GM23338 (cell line): ENCODE measurements at regions not wholly inside any gene's neighbourhood (a gene's known extent, or its start where the extent isn't known, plus 50 kb on each side); places are given as distances from the start of the nearest gene placed in this dataset.

Experiments used
- ATAC-seq: fragments of 200-7000 bp; cut with Tn5 transposase; 3 replicates; pipeline ENCODE4 v1.9.1; 2020
- DNase-seq: peaks from one replicate; pipeline ENCODE4 v3.0.0-alpha.2; 2015; ENCODE audit warnings: low spot score
- H2AFZ ChIP-seq: fragments of 200-600 bp; sonication (generic); 2 replicates; pipeline ENCODE4 v1.8.0; 2016; ENCODE audit warnings: antibody characterized with exemption, mild to moderate bottlenecking, moderate library complexity
- H3F3A ChIP-seq: fragments of 200-600 bp; sonication (generic); replicated peaks from 2 replicates; pipeline ENCODE4 v1.8.0; 2017; ENCODE audit warnings: antibody characterized with exemption, mixed run types, low read depth
- H3K27ac ChIP-seq: fragments of 200-600 bp; sonication (generic); 2 replicates; pipeline ENCODE4 v1.6.1; 2016; ENCODE audit warnings: low read depth
- H3K27me3 ChIP-seq: fragments of 200-600 bp; sonication (generic); 2 replicates; pipeline ENCODE4 v1.8.0; 2016; ENCODE audit warnings: mild to moderate bottlenecking, mixed run types, moderate library complexity; ENCODE audit not compliant: insufficient read depth
- H3K36me3 ChIP-seq: fragments of 200-600 bp; sonication (generic); 2 replicates; pipeline ENCODE4 v1.8.0; 2016; ENCODE audit warnings: mild to moderate bottlenecking; ENCODE audit not compliant: insufficient read depth
- H3K4me1 ChIP-seq: fragments of 200-600 bp; sonication (generic); 2 replicates; pipeline ENCODE4 v1.8.0; 2016; ENCODE audit warnings: mild to moderate bottlenecking, moderate library complexity; ENCODE audit not compliant: insufficient read depth
- H3K4me2 ChIP-seq: fragments of 200-600 bp; sonication (generic); 2 replicates; pipeline ENCODE4 v1.7.1; 2017; ENCODE audit warnings: mixed run types
- H3K4me3 ChIP-seq: fragments of 200-600 bp; sonication (generic); 2 replicates; pipeline ENCODE4 v1.6.1; 2016; ENCODE audit warnings: mixed run types
- H3K79me2 ChIP-seq: fragments of 200-600 bp; sonication (generic); replicated peaks from 2 replicates; pipeline ENCODE4 v1.8.0; 2017; ENCODE audit warnings: mild to moderate bottlenecking; ENCODE audit not compliant: insufficient read depth
- H3K9me2 ChIP-seq: fragments of 200-600 bp; sonication (generic); 2 replicates; pipeline ENCODE4 v1.8.0; 2017; ENCODE audit not compliant: insufficient read depth
- H4K20me1 ChIP-seq: fragments of 200-600 bp; sonication (generic); replicated peaks from 2 replicates; pipeline ENCODE4 v1.8.0; 2017; ENCODE audit warnings: mild to moderate bottlenecking; ENCODE audit not compliant: insufficient read depth
- H3K27ac Mint-ChIP-seq: 2 replicates; pipeline ENCODE4 v1.8.0; 2020; ENCODE audit warnings: inconsistent platforms, mild to moderate bottlenecking, moderate library complexity, mixed read lengths
- H3K27me3 Mint-ChIP-seq: 3 replicates; pipeline ENCODE4 v1.8.0; 2022; ENCODE audit warnings: low read depth, mild to moderate bottlenecking, moderate library complexity, mixed read lengths, inconsistent platforms; ENCODE audit not compliant: insufficient read depth, poor library complexity
- H3K36me3 Mint-ChIP-seq: 3 replicates; pipeline ENCODE4 v1.8.0; 2021; ENCODE audit warnings: low read depth, mild to moderate bottlenecking, inconsistent platforms, moderate library complexity, mixed read lengths
- H3K4me1 Mint-ChIP-seq: 3 replicates; pipeline ENCODE4 v1.8.0; 2020; ENCODE audit warnings: mild to moderate bottlenecking, inconsistent platforms, mixed read lengths
- H3K4me3 Mint-ChIP-seq: 3 replicates; pipeline ENCODE4 v1.8.0; 2021; ENCODE audit warnings: moderate library complexity, mild to moderate bottlenecking, inconsistent platforms, mixed read lengths
- H3K9me3 Mint-ChIP-seq: 3 replicates; pipeline ENCODE4 v1.8.0; 2020; ENCODE audit warnings: moderate library complexity, mild to moderate bottlenecking, inconsistent platforms, mixed read lengths
- CREB1 ChIP-seq: fragments of 250-450 bp; sonication (Bioruptor Pico); IDR thresholded peaks from 2 replicates; pipeline ENCODE4 v1.5.0; 2020; ENCODE audit warnings: low read depth, mild to moderate bottlenecking, moderate library complexity
- EZH2 ChIP-seq: fragments of 200-600 bp; sonication (generic); IDR thresholded peaks from one replicate; pipeline ENCODE4 v1.8.0; 2017; ENCODE audit warnings: antibody characterized with exemption, mild to moderate bottlenecking, low read depth; ENCODE audit not compliant: unreplicated experiment
- EZH2phosphoT487 ChIP-seq: fragments of 200-600 bp; sonication (generic); IDR thresholded peaks from one replicate; pipeline ENCODE4 v1.8.1; 2018; ENCODE audit warnings: antibody characterized with exemption; ENCODE audit not compliant: unreplicated experiment
- JUNB ChIP-seq: IDR thresholded peaks from one replicate; pipeline ENCODE4 v1.6.1; 2016; ENCODE audit warnings: antibody characterized with exemption; ENCODE audit not compliant: unreplicated experiment
- NANOG ChIP-seq: IDR thresholded peaks from 2 replicates; pipeline ENCODE4 v1.6.1; 2016; ENCODE audit warnings: antibody characterized with exemption, borderline replicate concordance
- POLR2AphosphoS5 ChIP-seq: IDR thresholded peaks from 2 replicates; pipeline ENCODE4 v1.6.1; 2016; ENCODE audit warnings: antibody characterized with exemption, low read depth
- STAT1 ChIP-seq: IDR thresholded peaks from one replicate; pipeline ENCODE4 v1.6.1; 2016; ENCODE audit warnings: antibody characterized with exemption; ENCODE audit not compliant: unreplicated experiment
- ZNF114 ChIP-seq: fragments of 250-450 bp; sonication (Bioruptor Pico); IDR thresholded peaks from 2 replicates; pipeline ENCODE4 v1.5.0; 2020; ENCODE audit warnings: mild to moderate bottlenecking, moderate library complexity
- ZNF331 ChIP-seq: fragments of 250-450 bp; sonication (Bioruptor Pico); IDR thresholded peaks from 2 replicates; pipeline ENCODE4 v1.5.0; 2020; ENCODE audit warnings: low read depth, mild to moderate bottlenecking, moderate library complexity
- TF ChIP-seq, protein P1 (sequence below): IDR thresholded peaks from one replicate; pipeline ENCODE4 v1.6.1; 2018; ENCODE audit warnings: antibody characterized with exemption; ENCODE audit not compliant: unreplicated experiment
- TF ChIP-seq, protein P2 (sequence below): IDR thresholded peaks from 2 replicates; pipeline ENCODE4 v1.6.1; 2016; ENCODE audit warnings: antibody characterized with exemption
- TF ChIP-seq, protein P3 (sequence below), 2 experiments: fragments of 200-600 bp in 1 of 2; sonication (generic) in 1 of 2; conservative IDR thresholded peaks; 2 replicates each; pipeline versions ENCODE4 v1.5.1 to v1.6.1; 2016 to 2017; ENCODE audit warnings: antibody characterized with exemption in 2 of 2, low read depth in 2 of 2, mild to moderate bottlenecking in 2 of 2, moderate library complexity in 1 of 2
- TF ChIP-seq, protein P4 (sequence below): fragments of 250-450 bp; sonication (Bioruptor Pico); IDR thresholded peaks from 2 replicates; pipeline ENCODE4 v1.5.0; 2020; ENCODE audit warnings: mild to moderate bottlenecking, moderate library complexity

DNA sequence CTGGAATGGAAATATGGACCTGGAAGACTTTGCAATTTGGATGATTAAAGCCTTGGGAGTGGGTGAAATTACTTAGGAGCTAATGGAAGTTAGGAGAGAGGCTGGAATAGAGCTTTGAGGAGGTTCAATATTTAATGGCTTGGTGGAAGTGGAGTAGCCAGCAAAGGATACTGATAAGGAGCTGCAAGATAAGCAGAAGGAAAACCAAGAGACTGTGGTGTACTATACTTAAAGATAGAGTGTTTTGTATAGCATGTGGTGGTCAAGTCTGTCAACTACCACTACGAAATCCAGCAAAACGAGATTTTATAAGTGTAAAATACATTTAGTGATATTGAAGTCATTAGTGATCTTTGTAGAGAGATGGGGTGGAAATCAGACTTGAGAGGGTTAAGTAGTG, 54.0 kb upstream of the TMLHE start:
- no peaks in the 10 kb centered on the region; the same call in 1 of the 2 replicates for H3K4me1 ChIP-seq
- H2AFZ ChIP-seq, result no peak overlapping the region
- no peak overlapping the region for H3K27ac Mint-ChIP-seq
- no peaks in the 10 kb centered on the region for H4K20me1 ChIP-seq
- no peak for TF ChIP-seq NANOG
- no peak for TF ChIP-seq EZH2
- TF ChIP-seq ZNF331 (CRISPR knock-in tag), result no peak
- TF ChIP-seq JUNB, result no peak
- no peak for TF ChIP-seq POLR2AphosphoS5
- TF ChIP-seq, protein P1, sequence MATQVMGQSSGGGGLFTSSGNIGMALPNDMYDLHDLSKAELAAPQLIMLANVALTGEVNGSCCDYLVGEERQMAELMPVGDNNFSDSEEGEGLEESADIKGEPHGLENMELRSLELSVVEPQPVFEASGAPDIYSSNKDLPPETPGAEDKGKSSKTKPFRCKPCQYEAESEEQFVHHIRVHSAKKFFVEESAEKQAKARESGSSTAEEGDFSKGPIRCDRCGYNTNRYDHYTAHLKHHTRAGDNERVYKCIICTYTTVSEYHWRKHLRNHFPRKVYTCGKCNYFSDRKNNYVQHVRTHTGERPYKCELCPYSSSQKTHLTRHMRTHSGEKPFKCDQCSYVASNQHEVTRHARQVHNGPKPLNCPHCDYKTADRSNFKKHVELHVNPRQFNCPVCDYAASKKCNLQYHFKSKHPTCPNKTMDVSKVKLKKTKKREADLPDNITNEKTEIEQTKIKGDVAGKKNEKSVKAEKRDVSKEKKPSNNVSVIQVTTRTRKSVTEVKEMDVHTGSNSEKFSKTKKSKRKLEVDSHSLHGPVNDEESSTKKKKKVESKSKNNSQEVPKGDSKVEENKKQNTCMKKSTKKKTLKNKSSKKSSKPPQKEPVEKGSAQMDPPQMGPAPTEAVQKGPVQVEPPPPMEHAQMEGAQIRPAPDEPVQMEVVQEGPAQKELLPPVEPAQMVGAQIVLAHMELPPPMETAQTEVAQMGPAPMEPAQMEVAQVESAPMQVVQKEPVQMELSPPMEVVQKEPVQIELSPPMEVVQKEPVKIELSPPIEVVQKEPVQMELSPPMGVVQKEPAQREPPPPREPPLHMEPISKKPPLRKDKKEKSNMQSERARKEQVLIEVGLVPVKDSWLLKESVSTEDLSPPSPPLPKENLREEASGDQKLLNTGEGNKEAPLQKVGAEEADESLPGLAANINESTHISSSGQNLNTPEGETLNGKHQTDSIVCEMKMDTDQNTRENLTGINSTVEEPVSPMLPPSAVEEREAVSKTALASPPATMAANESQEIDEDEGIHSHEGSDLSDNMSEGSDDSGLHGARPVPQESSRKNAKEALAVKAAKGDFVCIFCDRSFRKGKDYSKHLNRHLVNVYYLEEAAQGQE, result no peak
- TF ChIP-seq CREB1 (CRISPR knock-in tag), result no peak
- TF ChIP-seq STAT1, result no peak
- no peak for TF ChIP-seq ZNF114 (CRISPR knock-in tag)
- TF ChIP-seq, protein P2, sequence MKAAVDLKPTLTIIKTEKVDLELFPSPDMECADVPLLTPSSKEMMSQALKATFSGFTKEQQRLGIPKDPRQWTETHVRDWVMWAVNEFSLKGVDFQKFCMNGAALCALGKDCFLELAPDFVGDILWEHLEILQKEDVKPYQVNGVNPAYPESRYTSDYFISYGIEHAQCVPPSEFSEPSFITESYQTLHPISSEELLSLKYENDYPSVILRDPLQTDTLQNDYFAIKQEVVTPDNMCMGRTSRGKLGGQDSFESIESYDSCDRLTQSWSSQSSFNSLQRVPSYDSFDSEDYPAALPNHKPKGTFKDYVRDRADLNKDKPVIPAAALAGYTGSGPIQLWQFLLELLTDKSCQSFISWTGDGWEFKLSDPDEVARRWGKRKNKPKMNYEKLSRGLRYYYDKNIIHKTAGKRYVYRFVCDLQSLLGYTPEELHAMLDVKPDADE, result no peak
- TF ChIP-seq, protein P3, sequence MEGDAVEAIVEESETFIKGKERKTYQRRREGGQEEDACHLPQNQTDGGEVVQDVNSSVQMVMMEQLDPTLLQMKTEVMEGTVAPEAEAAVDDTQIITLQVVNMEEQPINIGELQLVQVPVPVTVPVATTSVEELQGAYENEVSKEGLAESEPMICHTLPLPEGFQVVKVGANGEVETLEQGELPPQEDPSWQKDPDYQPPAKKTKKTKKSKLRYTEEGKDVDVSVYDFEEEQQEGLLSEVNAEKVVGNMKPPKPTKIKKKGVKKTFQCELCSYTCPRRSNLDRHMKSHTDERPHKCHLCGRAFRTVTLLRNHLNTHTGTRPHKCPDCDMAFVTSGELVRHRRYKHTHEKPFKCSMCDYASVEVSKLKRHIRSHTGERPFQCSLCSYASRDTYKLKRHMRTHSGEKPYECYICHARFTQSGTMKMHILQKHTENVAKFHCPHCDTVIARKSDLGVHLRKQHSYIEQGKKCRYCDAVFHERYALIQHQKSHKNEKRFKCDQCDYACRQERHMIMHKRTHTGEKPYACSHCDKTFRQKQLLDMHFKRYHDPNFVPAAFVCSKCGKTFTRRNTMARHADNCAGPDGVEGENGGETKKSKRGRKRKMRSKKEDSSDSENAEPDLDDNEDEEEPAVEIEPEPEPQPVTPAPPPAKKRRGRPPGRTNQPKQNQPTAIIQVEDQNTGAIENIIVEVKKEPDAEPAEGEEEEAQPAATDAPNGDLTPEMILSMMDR (conservative IDR thresholded peaks at IDR 0.05; ENCODE audit: low read depth in 2 of 2), result no peak
- TF ChIP-seq, protein P4, sequence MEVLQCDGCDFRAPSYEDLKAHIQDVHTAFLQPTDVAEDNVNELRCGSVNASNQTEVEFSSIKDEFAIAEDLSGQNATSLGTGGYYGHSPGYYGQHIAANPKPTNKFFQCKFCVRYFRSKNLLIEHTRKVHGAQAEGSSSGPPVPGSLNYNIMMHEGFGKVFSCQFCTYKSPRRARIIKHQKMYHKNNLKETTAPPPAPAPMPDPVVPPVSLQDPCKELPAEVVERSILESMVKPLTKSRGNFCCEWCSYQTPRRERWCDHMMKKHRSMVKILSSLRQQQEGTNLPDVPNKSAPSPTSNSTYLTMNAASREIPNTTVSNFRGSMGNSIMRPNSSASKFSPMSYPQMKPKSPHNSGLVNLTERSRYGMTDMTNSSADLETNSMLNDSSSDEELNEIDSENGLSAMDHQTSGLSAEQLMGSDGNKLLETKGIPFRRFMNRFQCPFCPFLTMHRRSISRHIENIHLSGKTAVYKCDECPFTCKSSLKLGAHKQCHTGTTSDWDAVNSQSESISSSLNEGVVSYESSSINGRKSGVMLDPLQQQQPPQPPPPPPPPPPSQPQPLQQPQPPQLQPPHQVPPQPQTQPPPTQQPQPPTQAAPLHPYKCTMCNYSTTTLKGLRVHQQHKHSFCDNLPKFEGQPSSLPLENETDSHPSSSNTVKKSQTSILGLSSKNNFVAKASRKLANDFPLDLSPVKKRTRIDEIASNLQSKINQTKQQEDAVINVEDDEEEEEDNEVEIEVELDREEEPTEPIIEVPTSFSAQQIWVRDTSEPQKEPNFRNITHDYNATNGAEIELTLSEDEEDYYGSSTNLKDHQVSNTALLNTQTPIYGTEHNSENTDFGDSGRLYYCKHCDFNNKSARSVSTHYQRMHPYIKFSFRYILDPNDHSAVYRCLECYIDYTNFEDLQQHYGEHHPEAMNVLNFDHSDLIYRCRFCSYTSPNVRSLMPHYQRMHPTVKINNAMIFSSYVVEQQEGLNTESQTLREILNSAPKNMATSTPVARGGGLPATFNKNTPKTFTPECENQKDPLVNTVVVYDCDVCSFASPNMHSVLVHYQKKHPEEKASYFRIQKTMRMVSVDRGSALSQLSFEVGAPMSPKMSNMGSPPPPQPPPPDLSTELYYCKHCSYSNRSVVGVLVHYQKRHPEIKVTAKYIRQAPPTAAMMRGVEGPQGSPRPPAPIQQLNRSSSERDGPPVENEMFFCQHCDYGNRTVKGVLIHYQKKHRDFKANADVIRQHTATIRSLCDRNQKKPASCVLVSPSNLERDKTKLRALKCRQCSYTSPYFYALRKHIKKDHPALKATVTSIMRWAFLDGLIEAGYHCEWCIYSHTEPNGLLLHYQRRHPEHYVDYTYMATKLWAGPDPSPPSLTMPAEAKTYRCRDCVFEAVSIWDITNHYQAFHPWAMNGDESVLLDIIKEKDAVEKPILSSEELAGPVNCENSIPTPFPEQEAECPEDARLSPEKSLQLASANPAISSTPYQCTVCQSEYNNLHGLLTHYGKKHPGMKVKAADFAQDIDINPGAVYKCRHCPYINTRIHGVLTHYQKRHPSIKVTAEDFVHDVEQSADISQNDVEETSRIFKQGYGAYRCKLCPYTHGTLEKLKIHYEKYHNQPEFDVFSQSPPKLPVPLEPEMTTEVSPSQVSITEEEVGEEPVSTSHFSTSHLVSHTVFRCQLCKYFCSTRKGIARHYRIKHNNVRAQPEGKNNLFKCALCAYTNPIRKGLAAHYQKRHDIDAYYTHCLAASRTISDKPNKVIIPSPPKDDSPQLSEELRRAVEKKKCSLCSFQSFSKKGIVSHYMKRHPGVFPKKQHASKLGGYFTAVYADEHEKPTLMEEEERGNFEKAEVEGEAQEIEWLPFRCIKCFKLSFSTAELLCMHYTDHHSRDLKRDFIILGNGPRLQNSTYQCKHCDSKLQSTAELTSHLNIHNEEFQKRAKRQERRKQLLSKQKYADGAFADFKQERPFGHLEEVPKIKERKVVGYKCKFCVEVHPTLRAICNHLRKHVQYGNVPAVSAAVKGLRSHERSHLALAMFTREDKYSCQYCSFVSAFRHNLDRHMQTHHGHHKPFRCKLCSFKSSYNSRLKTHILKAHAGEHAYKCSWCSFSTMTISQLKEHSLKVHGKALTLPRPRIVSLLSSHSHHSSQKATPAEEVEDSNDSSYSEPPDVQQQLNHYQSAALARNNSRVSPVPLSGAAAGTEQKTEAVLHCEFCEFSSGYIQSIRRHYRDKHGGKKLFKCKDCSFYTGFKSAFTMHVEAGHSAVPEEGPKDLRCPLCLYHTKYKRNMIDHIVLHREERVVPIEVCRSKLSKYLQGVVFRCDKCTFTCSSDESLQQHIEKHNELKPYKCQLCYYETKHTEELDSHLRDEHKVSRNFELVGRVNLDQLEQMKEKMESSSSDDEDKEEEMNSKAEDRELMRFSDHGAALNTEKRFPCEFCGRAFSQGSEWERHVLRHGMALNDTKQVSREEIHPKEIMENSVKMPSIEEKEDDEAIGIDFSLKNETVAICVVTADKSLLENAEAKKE (CRISPR knock-in tag), result no peak
- TF ChIP-seq EZH2phosphoT487, result no peak
- H3K4me2 ChIP-seq, result no peak overlapping the region
- H3K36me3 Mint-ChIP-seq, result no peaks in the 10 kb centered on the region
- H3K36me3 ChIP-seq, result no peaks in the 10 kb centered on the region
- H3K27me3 Mint-ChIP-seq, result no peaks in the 10 kb centered on the region
- no peak overlapping the region for H3K4me3 ChIP-seq
- H3F3A ChIP-seq, result no peaks in the 10 kb centered on the region
- H3K9me2 ChIP-seq, result no peaks in the 10 kb centered on the region
- H3K4me3 Mint-ChIP-seq, result no peak overlapping the region
- no peak for DNase-seq
- no peaks in the 10 kb centered on the region; the same call in 2 of the 3 replicates for H3K9me3 Mint-ChIP-seq
- no peaks in the 10 kb centered on the region for H3K79me2 ChIP-seq
- peaks cover 4% of the 10 kb centered on the region; the same call in 2 of the 3 replicates for H3K4me1 Mint-ChIP-seq
- no peaks in the 10 kb centered on the region for H3K27me3 ChIP-seq
- no peak for ATAC-seq
- H3K27ac ChIP-seq, result no peak overlapping the region
